AG04449 (cell line): ENCODE measurements at regions not wholly inside any gene's neighbourhood (a gene's known extent, or its start where the extent isn't known, plus 50 kb on each side); places are given as distances from the start of the nearest gene placed in this dataset.

Experiments
- CTCF ChIA-PET: fragments of 350-600 bp; formaldehyde crosslinking; extraction: SDS; loops from one replicate; lab custom pipeline; 2021; ENCODE audit warnings: antibody characterized with exemption; lab: Yijun Ruan, JAX
- POLR2A ChIA-PET: fragments of 400-600, 350-600 bp; formaldehyde crosslinking; extraction: SDS; loops from one replicate; lab custom pipeline; 2020; ENCODE audit warnings: antibody characterized with exemption, inconsistent platforms; lab: Yijun Ruan, JAX
- DNase-seq: peaks from one replicate; pipeline ENCODE4 v3.0.0-alpha.2; 2010; ENCODE audit warnings: low read depth, low spot score
- H3K4me3 ChIP-seq: 2 replicates; pipeline ENCODE4 v1.5.1; 2011; ENCODE audit warnings: low read depth, mild to moderate bottlenecking, control low read depth, low read length
- TF ChIP-seq, protein P1 (sequence below): IDR thresholded peaks from one replicate; pipeline ENCODE4 v1.5.1; 2011; ENCODE audit warnings: mild to moderate bottlenecking, moderate library complexity, low read length, control low read depth, inconsistent platforms; ENCODE audit not compliant: insufficient read depth; ENCODE audit errors: missing control alignments

DNA sequence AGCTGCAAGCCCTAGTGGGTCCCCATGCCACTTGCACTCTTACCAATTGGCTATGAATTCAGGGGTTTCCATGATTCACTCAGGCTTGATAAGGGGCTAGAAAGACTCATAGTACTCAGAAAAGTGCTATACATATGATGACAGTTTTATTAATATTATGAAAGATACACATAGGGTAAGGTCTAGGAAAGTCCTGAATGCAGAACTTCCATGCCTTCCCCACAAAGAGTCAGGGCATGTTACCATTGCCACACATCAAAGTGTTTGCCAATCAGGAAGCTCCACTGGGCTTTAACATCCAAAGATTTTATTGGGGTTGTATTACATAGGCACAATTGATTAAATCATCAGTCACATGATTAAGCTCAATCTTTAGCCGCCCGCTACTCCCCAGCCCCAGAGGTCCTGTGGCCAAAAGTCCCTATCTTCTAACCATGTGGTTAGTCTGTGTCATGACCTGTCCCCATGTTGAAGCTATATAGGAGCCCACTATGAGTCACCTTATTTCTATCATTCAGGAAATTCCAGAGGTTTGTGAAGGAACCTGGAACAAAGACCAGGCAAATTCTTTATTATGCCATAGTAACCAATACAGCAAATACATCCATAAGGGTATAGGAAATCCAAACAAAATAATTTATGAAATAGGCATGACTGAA lies 635.6 kb downstream of the STPG2 start:
- CTCF ChIA-PET: no interaction called here
- no peak for DNase-seq
- no peak overlapping the region for H3K4me3 ChIP-seq
- TF ChIP-seq, protein P1, sequence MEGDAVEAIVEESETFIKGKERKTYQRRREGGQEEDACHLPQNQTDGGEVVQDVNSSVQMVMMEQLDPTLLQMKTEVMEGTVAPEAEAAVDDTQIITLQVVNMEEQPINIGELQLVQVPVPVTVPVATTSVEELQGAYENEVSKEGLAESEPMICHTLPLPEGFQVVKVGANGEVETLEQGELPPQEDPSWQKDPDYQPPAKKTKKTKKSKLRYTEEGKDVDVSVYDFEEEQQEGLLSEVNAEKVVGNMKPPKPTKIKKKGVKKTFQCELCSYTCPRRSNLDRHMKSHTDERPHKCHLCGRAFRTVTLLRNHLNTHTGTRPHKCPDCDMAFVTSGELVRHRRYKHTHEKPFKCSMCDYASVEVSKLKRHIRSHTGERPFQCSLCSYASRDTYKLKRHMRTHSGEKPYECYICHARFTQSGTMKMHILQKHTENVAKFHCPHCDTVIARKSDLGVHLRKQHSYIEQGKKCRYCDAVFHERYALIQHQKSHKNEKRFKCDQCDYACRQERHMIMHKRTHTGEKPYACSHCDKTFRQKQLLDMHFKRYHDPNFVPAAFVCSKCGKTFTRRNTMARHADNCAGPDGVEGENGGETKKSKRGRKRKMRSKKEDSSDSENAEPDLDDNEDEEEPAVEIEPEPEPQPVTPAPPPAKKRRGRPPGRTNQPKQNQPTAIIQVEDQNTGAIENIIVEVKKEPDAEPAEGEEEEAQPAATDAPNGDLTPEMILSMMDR: no peak
- POLR2A ChIA-PET: no interaction called here
